ENCODE measurements at regions not wholly inside any gene's neighbourhood (a gene's known extent, or its start where the extent isn't known, plus 50 kb on each side); places are given as distances from the start of the nearest gene placed in this dataset.

- DNase-seq = no peak
Measured at GRCh38 chr1:8267307-8267706, 50.6 kb upstream of the SLC45A1 start.

- DNase-seq = no peak
Measured at GRCh38 chr1:8266436-8267165, 51.3 kb upstream of the SLC45A1 start.

- DNase-seq = no peak
Measured at GRCh38 chr1:8263791-8264190, 54.1 kb upstream of the SLC45A1 start.

GRCh38 chr1:8261398-8261762 lies 56.5 kb upstream of the SLC45A1 start:
- DNase-seq = no peak

- DNase-seq = no peak
Measured at GRCh38 chr1:8259498-8260290, 58.2 kb upstream of the SLC45A1 start.

- no peak for DNase-seq
Measured at GRCh38 chr1:8257621-8258020, 60.3 kb upstream of the SLC45A1 start.

- no peak for DNase-seq
Measured at GRCh38 chr1:8256321-8256720, 61.6 kb upstream of the SLC45A1 start.

- DNase-seq = no peak
Measured at GRCh38 chr1:8255712-8256111, 62.2 kb upstream of the SLC45A1 start.

- DNase-seq = no peak
Measured at GRCh38 chr1:8252266-8252951, 65.5 kb upstream of the SLC45A1 start.

GRCh38 chr1:8251635-8252034 lies 66.3 kb upstream of the SLC45A1 start:
- no peak for DNase-seq

GRCh38 chr1:8249838-8250237 lies 68.1 kb upstream of the SLC45A1 start:
- DNase-seq = no peak

- no peak for DNase-seq
Measured at GRCh38 chr1:8247811-8248436, 70.0 kb upstream of the SLC45A1 start.

- DNase-seq = no peak
Measured at GRCh38 chr1:8244304-8244703, 73.6 kb upstream of the SLC45A1 start.

- DNase-seq = no peak
Measured at GRCh38 chr1:8242498-8242897, 75.4 kb upstream of the SLC45A1 start.

- DNase-seq = no peak
Measured at GRCh38 chr1:8241417-8242014, 76.4 kb upstream of the SLC45A1 start.

- DNase-seq = no peak
Measured at GRCh38 chr1:8239306-8240023, 78.4 kb upstream of the SLC45A1 start.

GRCh38 chr1:8239039-8239305 lies 78.9 kb upstream of the SLC45A1 start:
- no peak for DNase-seq

- no peak for DNase-seq
Measured at GRCh38 chr1:8238141-8239038, 79.5 kb upstream of the SLC45A1 start.

GRCh38 chr1:8232036-8232757 lies 85.7 kb upstream of the SLC45A1 start:
- no peak for DNase-seq

GRCh38 chr1:8230292-8230621 lies 87.7 kb upstream of the SLC45A1 start:
- DNase-seq = no peak

- no peak for DNase-seq
Measured at GRCh38 chr1:8228253-8228652, 89.7 kb upstream of the SLC45A1 start.
